GM18870 (cell line): ENCODE measurements at regions not wholly inside any gene's neighbourhood (a gene's known extent, or its start where the extent isn't known, plus 50 kb on each side); places are given as distances from the start of the nearest gene placed in this dataset.

Experiments
- ATAC-seq: cut with Tn5 transposase; IDR thresholded peaks from one replicate; pipeline ENCODE4 v1.9.1; 2021; ENCODE audit warnings: moderate library complexity; ENCODE audit not compliant: unreplicated experiment

GRCh38 chr7:67413670-67414069 is 417.0 kb downstream of the TYW1 start:
- ATAC-seq: no peak

- ATAC-seq: no peak
Measured at GRCh38 chr7:67414858-67415257, 418.2 kb downstream of the TYW1 start.

GRCh38 chr7:67422601-67423000 is 426.0 kb downstream of the TYW1 start:
- ATAC-seq: no peak

GRCh38 chr7:67423065-67423464 is 426.4 kb downstream of the TYW1 start:
- no peak for ATAC-seq

GRCh38 chr7:67426654-67427053 is 430.0 kb downstream of the TYW1 start:
- no peak for ATAC-seq

GRCh38 chr7:67429735-67430134 is 433.1 kb downstream of the TYW1 start:
- no peak for ATAC-seq

GRCh38 chr7:67432536-67433234 is 436.1 kb downstream of the TYW1 start:
- ATAC-seq: no peak

GRCh38 chr7:67435894-67436535 is 439.4 kb downstream of the TYW1 start:
- no peak for ATAC-seq

- no peak for ATAC-seq
Measured at GRCh38 chr7:67438198-67438882, 441.7 kb downstream of the TYW1 start.

GRCh38 chr7:67438913-67439505 is 442.4 kb downstream of the TYW1 start:
- ATAC-seq: no peak

- no peak for ATAC-seq
Measured at GRCh38 chr7:67440321-67440720, 443.7 kb downstream of the TYW1 start.

GRCh38 chr7:67445728-67446127 is 449.1 kb downstream of the TYW1 start:
- ATAC-seq: no peak

- no peak for ATAC-seq
Measured at GRCh38 chr7:67447297-67447696, 450.7 kb downstream of the TYW1 start.

- no peak for ATAC-seq
Measured at GRCh38 chr7:67448271-67448670, 451.6 kb downstream of the TYW1 start.

- ATAC-seq: no peak
Measured at GRCh38 chr7:67450171-67450570, 453.5 kb downstream of the TYW1 start.

GRCh38 chr7:67451306-67451705 is 454.7 kb downstream of the TYW1 start:
- ATAC-seq: no peak

GRCh38 chr7:67452516-67453026 is 455.9 kb downstream of the TYW1 start:
- no peak for ATAC-seq

- ATAC-seq: no peak
Measured at GRCh38 chr7:67453580-67454380, 457.1 kb downstream of the TYW1 start.

- no peak for ATAC-seq
Measured at GRCh38 chr7:67455508-67455907, 458.9 kb downstream of the TYW1 start.

GRCh38 chr7:67462781-67463191 is 466.2 kb downstream of the TYW1 start:
- no peak for ATAC-seq

- ATAC-seq: no peak
Measured at GRCh38 chr7:67463316-67463715, 466.7 kb downstream of the TYW1 start.
